Neural progenitor cell (in vitro differentiated cells): ENCODE measurements at regions not wholly inside any gene's neighbourhood (a gene's known extent, or its start where the extent isn't known, plus 50 kb on each side); places are given as distances from the start of the nearest gene placed in this dataset.

Experiments used
- EZH2 ChIP-seq: fragments of 200-600 bp; sonication (generic); IDR thresholded peaks from 2 replicates; pipeline ENCODE4 v1.6.1; 2017; ENCODE audit warnings: antibody characterized with exemption, mild to moderate bottlenecking, moderate library complexity
- EZH2phosphoT487 ChIP-seq: fragments of 200-600 bp; sonication (generic); IDR thresholded peaks from 2 replicates; pipeline ENCODE4 v1.6.1; 2017; ENCODE audit warnings: antibody characterized with exemption
- TF ChIP-seq, protein P1 (sequence below): fragments of 200-600 bp; sonication (generic); IDR thresholded peaks from 2 replicates; pipeline ENCODE4 v1.5.1; 2017; ENCODE audit warnings: antibody characterized with exemption, mild to moderate bottlenecking

DNA sequence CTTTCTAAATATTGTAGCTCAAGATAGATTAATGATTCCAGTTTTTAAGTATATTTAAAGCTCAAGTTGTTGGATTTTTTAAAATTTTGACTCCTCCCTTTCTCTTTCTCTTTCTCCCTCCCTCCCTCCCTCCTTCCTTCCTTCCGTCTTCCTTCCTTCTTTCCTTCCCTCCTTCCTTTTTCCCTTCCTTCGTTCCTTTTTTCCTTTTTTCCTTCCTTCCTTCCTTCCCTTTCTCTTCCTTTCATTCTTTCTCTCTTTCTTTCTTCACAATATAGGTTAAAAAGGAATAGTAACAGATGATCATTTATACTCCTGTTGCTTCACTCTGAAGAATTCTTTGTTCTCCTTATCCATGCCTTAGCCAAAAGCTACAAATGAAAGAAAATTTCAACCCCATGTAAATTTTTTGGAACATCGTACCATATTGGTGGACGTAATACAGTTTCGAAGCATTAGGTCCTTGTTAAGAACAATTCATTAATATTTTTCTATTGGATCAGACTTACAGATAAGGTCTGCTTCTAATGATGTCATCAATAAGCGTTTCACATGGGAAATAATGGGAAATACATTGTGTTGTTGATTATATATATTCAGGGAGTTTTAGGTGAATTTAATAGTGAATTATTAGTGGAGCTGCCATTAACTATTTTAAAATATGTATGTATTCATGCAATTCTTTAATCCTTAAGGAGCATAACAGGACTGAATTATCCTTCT, 139.6 kb upstream of the SLC35B3 start:
- TF ChIP-seq, protein P1, sequence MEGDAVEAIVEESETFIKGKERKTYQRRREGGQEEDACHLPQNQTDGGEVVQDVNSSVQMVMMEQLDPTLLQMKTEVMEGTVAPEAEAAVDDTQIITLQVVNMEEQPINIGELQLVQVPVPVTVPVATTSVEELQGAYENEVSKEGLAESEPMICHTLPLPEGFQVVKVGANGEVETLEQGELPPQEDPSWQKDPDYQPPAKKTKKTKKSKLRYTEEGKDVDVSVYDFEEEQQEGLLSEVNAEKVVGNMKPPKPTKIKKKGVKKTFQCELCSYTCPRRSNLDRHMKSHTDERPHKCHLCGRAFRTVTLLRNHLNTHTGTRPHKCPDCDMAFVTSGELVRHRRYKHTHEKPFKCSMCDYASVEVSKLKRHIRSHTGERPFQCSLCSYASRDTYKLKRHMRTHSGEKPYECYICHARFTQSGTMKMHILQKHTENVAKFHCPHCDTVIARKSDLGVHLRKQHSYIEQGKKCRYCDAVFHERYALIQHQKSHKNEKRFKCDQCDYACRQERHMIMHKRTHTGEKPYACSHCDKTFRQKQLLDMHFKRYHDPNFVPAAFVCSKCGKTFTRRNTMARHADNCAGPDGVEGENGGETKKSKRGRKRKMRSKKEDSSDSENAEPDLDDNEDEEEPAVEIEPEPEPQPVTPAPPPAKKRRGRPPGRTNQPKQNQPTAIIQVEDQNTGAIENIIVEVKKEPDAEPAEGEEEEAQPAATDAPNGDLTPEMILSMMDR = no peak
- TF ChIP-seq EZH2phosphoT487 (no peak), EZH2 (no peak)
